DOHH2 (cell line): ENCODE measurements at regions not wholly inside any gene's neighbourhood (a gene's known extent, or its start where the extent isn't known, plus 50 kb on each side); places are given as distances from the start of the nearest gene placed in this dataset.

Experiments
- H3F3A ChIP-seq: fragments of 200-600 bp; sonication (generic), shearing (Covaris generic); 2 replicates; pipeline ENCODE4 v1.6.0; 2016; ENCODE audit warnings: antibody characterized with exemption, mild to moderate bottlenecking; ENCODE audit not compliant: control insufficient read depth, insufficient read depth
- H3K27ac ChIP-seq: fragments of 200-600 bp; sonication (generic); 2 replicates; pipeline ENCODE4 v1.5.1; 2014; ENCODE audit warnings: low read depth, mild to moderate bottlenecking, low read length, moderate library complexity
- H3K27me3 ChIP-seq: fragments of 200-600 bp; sonication (generic); 2 replicates; pipeline ENCODE4 v1.6.1; 2014; ENCODE audit warnings: mild to moderate bottlenecking, low read length, mixed read lengths; ENCODE audit not compliant: control insufficient read depth
- H3K36me3 ChIP-seq: fragments of 200-600 bp; sonication (generic); 2 replicates; pipeline ENCODE4 v1.6.1; 2014; ENCODE audit warnings: mild to moderate bottlenecking, low read length, moderate library complexity, mixed read lengths; ENCODE audit not compliant: control insufficient read depth
- H3K4me1 ChIP-seq: fragments of 200-600 bp; sonication (generic); 2 replicates; pipeline ENCODE4 v1.6.1; 2014; ENCODE audit warnings: mild to moderate bottlenecking, low read length, mixed read lengths; ENCODE audit not compliant: control insufficient read depth
- H3K4me2 ChIP-seq: fragments of 200-600 bp; sonication (generic); 2 replicates; pipeline ENCODE4 v1.6.0; 2014; ENCODE audit warnings: mild to moderate bottlenecking, low read length, moderate library complexity
- H3K4me3 ChIP-seq: fragments of 200-600 bp; sonication (generic); 2 replicates; pipeline ENCODE4 v1.5.1; 2014; ENCODE audit warnings: mild to moderate bottlenecking, low read length, mixed read lengths
- H3K79me2 ChIP-seq: fragments of 200-600 bp; sonication (generic); 2 replicates; pipeline ENCODE4 v1.6.1; 2014; ENCODE audit warnings: mild to moderate bottlenecking, low read length, mixed read lengths; ENCODE audit not compliant: control insufficient read depth
- H3K9me2 ChIP-seq: fragments of 200-600 bp; sonication (generic); replicated peaks from 2 replicates; pipeline ENCODE4 v1.6.1; 2014; ENCODE audit warnings: mild to moderate bottlenecking, low read length, mixed read lengths; ENCODE audit not compliant: control insufficient read depth
- H3K9me3 ChIP-seq: fragments of 200-600 bp; sonication (generic); 2 replicates; pipeline ENCODE4 v1.6.1; 2014; ENCODE audit warnings: antibody characterized with exemption, low read length, mixed read lengths; ENCODE audit not compliant: control insufficient read depth, insufficient read depth
- H4K20me1 ChIP-seq: fragments of 200-600 bp; sonication (generic); 2 replicates; pipeline ENCODE4 v1.6.0; 2014; ENCODE audit warnings: low read depth, mild to moderate bottlenecking, antibody characterized with exemption, low read length, moderate library complexity; ENCODE audit not compliant: control insufficient read depth, insufficient read depth
- CTCF ChIP-seq: fragments of 200-600 bp; sonication (generic); IDR thresholded peaks from one replicate; pipeline ENCODE4 v1.5.1; 2014; ENCODE audit warnings: antibody characterized with exemption, mild to moderate bottlenecking, low read depth, low read length; ENCODE audit not compliant: poor library complexity, severe bottlenecking
- EZH2phosphoT487 ChIP-seq: fragments of 200-600 bp; sonication (generic); IDR thresholded peaks from 2 replicates; pipeline ENCODE4 v1.6.1; 2017; ENCODE audit warnings: borderline replicate concordance, mild to moderate bottlenecking, antibody characterized with exemption, low read length, moderate library complexity, mixed read lengths

- Histone ChIP-seq H3K4me1 (no peaks in the 10 kb centered on the region), H3K4me3 (no peak overlapping the region), H3K27ac (no peak overlapping the region), H3K4me2 (no peak overlapping the region), H3F3A (no peaks in the 10 kb centered on the region), H3K9me2 (no peaks in the 10 kb centered on the region), H3K27me3 (no peaks in the 10 kb centered on the region), H3K79me2 (no peaks in the 10 kb centered on the region), H3K9me3 (no peaks in the 10 kb centered on the region), H3K36me3 (no peaks in the 10 kb centered on the region), H4K20me1 (no peaks in the 10 kb centered on the region)
- no peak for TF ChIP-seq EZH2phosphoT487
- TF ChIP-seq CTCF, result no peak
Observed at GRCh38 chr2:160835166-160835565, 325.1 kb upstream of the TANK start.

- Histone ChIP-seq H3K9me3 (no peaks in the 10 kb centered on the region), H3K27ac (no peak overlapping the region)
- TF ChIP-seq CTCF (no peak), EZH2phosphoT487 (no peak)
Observed at GRCh38 chr2:160836755-160837154, 323.5 kb upstream of the TANK start.

GRCh38 chr2:160837416-160837815, 322.8 kb upstream of the TANK start:
- TF ChIP-seq EZH2phosphoT487 (no peak), CTCF (no peak)
- Histone ChIP-seq H3K4me2 (no peak overlapping the region), H3K4me3 (no peak overlapping the region), H3K79me2 (no peaks in the 10 kb centered on the region), H3K9me3 (no peaks in the 10 kb centered on the region), H3K4me1 (no peaks in the 10 kb centered on the region), H3K27ac (no peak overlapping the region), H3K9me2 (no peaks in the 10 kb centered on the region), H4K20me1 (no peaks in the 10 kb centered on the region), H3K27me3 (no peaks in the 10 kb centered on the region), H3F3A (no peaks in the 10 kb centered on the region), H3K36me3 (no peaks in the 10 kb centered on the region)

More at GRCh38 chr2:160836755-160837154, 323.5 kb upstream of the TANK start:
- Histone ChIP-seq H3F3A (no peaks in the 10 kb centered on the region), H3K27me3 (no peaks in the 10 kb centered on the region), H3K4me3 (no peak overlapping the region), H4K20me1 (no peaks in the 10 kb centered on the region), H3K36me3 (no peaks in the 10 kb centered on the region), H3K4me2 (no peak overlapping the region), H3K4me1 (no peaks in the 10 kb centered on the region), H3K9me2 (no peaks in the 10 kb centered on the region), H3K79me2 (no peaks in the 10 kb centered on the region)

- Histone ChIP-seq H3F3A (no peaks in the 10 kb centered on the region), H3K4me3 (no peak overlapping the region), H3K27me3 (no peaks in the 10 kb centered on the region), H3K36me3 (no peaks in the 10 kb centered on the region), H3K4me1 (no peaks in the 10 kb centered on the region), H3K27ac (no peak overlapping the region), H3K4me2 (no peak overlapping the region), H3K9me2 (no peaks in the 10 kb centered on the region), H4K20me1 (no peaks in the 10 kb centered on the region), H3K9me3 (no peaks in the 10 kb centered on the region), H3K79me2 (no peaks in the 10 kb centered on the region)
- TF ChIP-seq EZH2phosphoT487, result no peak
- no peak for TF ChIP-seq CTCF
Observed at GRCh38 chr2:160838147-160838546, 322.1 kb upstream of the TANK start.
